ENCODE measurements at regions not wholly inside any gene's neighbourhood (a gene's known extent, or its start where the extent isn't known, plus 50 kb on each side); places are given as distances from the start of the nearest gene placed in this dataset.

GRCh38 chr7:144908324-144908723 lies 72.5 kb upstream of the TPK1 start:
- TF ChIP-seq CTCF (IDR thresholded peaks at IDR 0.05; ENCODE audit: extremely low read depth in 1 of 2, insufficient read depth in 1 of 2, low read depth in 1 of 2, low read length in 2 of 2) (no peak), MAX (IDR thresholded peaks at IDR 0.05; ENCODE audit: insufficient read depth, insufficient read length) (no peak), POLR2AphosphoS5 (IDR thresholded peaks at IDR 0.05; ENCODE audit: insufficient read depth, low read depth, low read length) (no peak), POLR2A (IDR thresholded peaks at IDR 0.05; ENCODE audit: low read depth, low read length) (no peak), FOS (IDR thresholded peaks at IDR 0.05; ENCODE audit: borderline replicate concordance, insufficient read depth, low read length) (no peak)

All from endothelial cell of umbilical vein (primary cell).